ENCODE measurements at regions not wholly inside any gene's neighbourhood (a gene's known extent, or its start where the extent isn't known, plus 50 kb on each side); places are given as distances from the start of the nearest gene placed in this dataset.

DNA sequence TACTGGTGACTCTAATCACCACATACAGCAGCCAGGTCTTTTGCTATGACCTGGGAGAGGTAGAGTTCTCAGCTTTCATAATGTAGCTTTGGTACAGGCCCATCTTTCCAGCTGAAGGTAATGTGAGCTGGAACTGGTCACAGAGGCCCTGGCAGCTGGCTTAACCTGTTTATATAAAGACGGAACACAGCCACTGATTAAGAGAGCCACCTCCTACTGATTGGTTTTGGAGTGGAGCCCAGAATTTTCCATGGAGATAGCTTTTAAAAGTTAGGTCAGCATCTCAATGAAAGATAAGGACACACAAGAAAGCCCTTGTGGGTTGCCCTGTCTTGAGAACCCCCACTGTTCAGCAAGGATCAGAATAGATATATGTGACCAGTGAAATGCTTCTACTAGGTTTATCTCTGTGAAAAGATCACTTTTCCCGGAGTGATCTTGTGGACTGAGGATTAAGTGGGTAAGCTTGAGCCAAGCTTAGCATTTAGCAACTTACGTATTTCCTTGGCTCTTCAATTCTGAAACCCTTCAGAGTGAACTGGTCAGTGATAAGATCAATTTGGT, 213.7 kb upstream of the CITED2 start:
- Histone ChIP-seq H3K4me1 (replicated peaks) (peaks cover 10% of the 10 kb centered on the region), H3K36me3 (no peaks in the 10 kb centered on the region), H3K27me3 (replicated peaks; ENCODE audit: insufficient read depth) (no peaks in the 10 kb centered on the region), H3K27ac (peak overlapping the region; percentile 45 to 61), H3K4me3 (no peak overlapping the region), H3K9me3 (no peaks in the 10 kb centered on the region)
- 18% methylated on average over 3 of the region's 3 CpGs for WGBS
- DNase-seq (ENCODE audit: low spot score): peak; percentile 65
- TF ChIP-seq POLR2AphosphoS5 (IDR thresholded peaks at IDR 0.05) (peak; percentile 35), POLR2A (IDR thresholded peaks at IDR 0.05) (no peak)
- intact Hi-C loops (cut with DNase I): no loop called here

DNA sequence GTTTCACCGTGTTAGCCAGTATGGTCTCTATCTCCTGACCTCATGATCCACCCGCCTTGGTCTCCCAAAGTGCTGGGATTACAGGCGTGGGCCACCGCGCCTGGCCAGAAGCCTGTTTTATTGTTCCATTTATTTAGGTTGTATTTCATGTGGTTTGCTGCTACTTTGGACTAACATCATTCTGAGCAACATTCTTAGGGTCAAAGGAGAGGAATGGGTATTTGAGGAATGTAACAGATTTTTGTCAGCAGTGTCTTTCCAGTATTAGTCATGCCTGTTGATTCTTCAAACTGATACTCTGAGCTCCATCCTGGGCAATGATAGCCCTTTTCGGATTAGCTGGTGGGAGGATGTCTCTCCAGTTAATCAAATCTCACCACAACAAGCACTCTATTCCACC, 213.0 kb upstream of the CITED2 start:
- H3K4me1 ChIP-seq (replicated peaks): peaks cover 10% of the 10 kb centered on the region
- no peaks in the 10 kb centered on the region for H3K36me3 ChIP-seq
- intact Hi-C loops (cut with DNase I): no loop called here
- no peaks in the 10 kb centered on the region for H3K27me3 ChIP-seq (replicated peaks; ENCODE audit: insufficient read depth)
- no peak overlapping the region for H3K4me3 ChIP-seq
- TF ChIP-seq, protein P1, sequence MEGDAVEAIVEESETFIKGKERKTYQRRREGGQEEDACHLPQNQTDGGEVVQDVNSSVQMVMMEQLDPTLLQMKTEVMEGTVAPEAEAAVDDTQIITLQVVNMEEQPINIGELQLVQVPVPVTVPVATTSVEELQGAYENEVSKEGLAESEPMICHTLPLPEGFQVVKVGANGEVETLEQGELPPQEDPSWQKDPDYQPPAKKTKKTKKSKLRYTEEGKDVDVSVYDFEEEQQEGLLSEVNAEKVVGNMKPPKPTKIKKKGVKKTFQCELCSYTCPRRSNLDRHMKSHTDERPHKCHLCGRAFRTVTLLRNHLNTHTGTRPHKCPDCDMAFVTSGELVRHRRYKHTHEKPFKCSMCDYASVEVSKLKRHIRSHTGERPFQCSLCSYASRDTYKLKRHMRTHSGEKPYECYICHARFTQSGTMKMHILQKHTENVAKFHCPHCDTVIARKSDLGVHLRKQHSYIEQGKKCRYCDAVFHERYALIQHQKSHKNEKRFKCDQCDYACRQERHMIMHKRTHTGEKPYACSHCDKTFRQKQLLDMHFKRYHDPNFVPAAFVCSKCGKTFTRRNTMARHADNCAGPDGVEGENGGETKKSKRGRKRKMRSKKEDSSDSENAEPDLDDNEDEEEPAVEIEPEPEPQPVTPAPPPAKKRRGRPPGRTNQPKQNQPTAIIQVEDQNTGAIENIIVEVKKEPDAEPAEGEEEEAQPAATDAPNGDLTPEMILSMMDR (IDR thresholded peaks at IDR 0.05): no peak
- TF ChIP-seq POLR2A (IDR thresholded peaks at IDR 0.05): no peak
- TF ChIP-seq POLR2AphosphoS5 (IDR thresholded peaks at IDR 0.05): no peak
- H3K27ac ChIP-seq: peak overlapping the region; percentile 45 to 61
- no peak for DNase-seq (ENCODE audit: low spot score)
- 90% methylated on average over 6 of the region's 6 CpGs for WGBS
- H3K9me3 ChIP-seq: no peaks in the 10 kb centered on the region

DNA sequence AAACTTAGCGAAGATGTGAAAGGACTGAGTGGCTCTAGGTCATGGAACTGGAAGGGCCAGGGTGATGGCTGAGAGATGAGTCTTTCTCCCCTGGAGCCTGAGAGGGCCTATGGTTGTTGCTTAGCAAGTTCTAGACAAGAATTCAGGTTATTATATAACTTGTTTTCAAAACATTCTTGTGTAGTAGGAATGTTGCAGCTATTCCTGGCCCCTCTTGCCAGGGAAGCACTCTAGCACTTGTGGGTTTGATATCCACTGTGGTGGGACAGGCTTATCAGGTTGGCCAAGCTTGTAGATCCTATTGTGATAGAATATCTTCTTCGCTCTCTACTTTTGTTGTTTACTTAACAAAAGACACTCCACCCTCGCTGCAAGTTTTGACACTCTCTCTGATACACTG, 211.8 kb upstream of the CITED2 start:
- Histone ChIP-seq H3K4me3 (no peak overlapping the region), H3K27ac (no peak overlapping the region), H3K9me3 (no peaks in the 10 kb centered on the region), H3K27me3 (replicated peaks; ENCODE audit: insufficient read depth) (no peaks in the 10 kb centered on the region), H3K36me3 (no peaks in the 10 kb centered on the region), H3K4me1 (replicated peaks) (peaks cover 10% of the 10 kb centered on the region)
- intact Hi-C loops (cut with DNase I): no loop called here
- TF ChIP-seq POLR2A (IDR thresholded peaks at IDR 0.05): no peak
- TF ChIP-seq, protein P1 (IDR thresholded peaks at IDR 0.05): no peak
- TF ChIP-seq POLR2AphosphoS5 (IDR thresholded peaks at IDR 0.05): no peak
- 76% methylated on average over 3 of the region's 3 CpGs for WGBS
- no peak for DNase-seq (ENCODE audit: low spot score)

DNA sequence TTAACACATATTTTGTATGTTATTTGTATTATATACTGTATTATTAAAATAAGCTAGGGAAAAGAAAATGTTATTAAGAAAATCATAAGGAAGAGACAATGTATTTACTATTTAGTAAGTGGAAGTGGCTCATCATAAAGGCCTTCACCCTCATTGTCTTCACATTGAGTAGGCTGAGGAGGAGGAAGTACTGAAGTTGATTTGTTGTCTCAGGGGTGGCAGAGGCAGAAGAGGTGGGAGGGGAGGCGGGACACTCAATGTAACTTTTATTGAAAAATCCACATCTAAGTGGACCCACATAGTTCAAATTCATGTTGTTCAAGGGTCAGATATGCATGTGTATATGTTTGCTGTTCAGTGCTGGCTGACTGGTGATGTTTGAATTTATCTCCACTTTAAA, 210.2 kb upstream of the CITED2 start:
- Histone ChIP-seq H3K27me3 (replicated peaks; ENCODE audit: insufficient read depth) (no peaks in the 10 kb centered on the region), H3K4me3 (no peak overlapping the region), H3K27ac (no peak overlapping the region), H3K36me3 (no peaks in the 10 kb centered on the region), H3K9me3 (no peaks in the 10 kb centered on the region), H3K4me1 (replicated peaks) (peaks cover 10% of the 10 kb centered on the region)
- intact Hi-C loops (cut with DNase I): no loop called here
- no peak for DNase-seq (ENCODE audit: low spot score)
- WGBS: 96% methylated on average over 1 of the region's 1 CpG
- TF ChIP-seq POLR2A (IDR thresholded peaks at IDR 0.05) (no peak), POLR2AphosphoS5 (IDR thresholded peaks at IDR 0.05) (no peak)
- TF ChIP-seq, protein P1 (IDR thresholded peaks at IDR 0.05): no peak

DNA sequence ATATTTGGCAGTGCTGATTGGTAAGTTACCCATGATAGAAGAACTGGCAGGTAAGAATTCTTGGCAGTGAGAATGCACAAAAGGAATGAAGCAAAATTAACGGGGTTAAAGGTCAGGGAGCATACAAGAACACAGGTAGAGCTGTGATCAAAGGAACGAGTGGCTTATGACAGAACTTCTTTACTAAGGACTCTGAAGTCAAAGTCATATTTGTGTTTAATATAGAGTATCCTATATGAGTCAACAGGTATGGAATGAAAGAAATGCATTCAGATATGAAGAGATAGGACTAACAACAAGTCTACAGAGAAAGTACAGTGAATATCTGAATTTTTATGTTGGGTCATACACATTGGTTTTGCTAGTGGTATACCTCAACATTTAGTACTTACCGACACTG, 209.0 kb upstream of the CITED2 start:
- peaks cover 10% of the 10 kb centered on the region for H3K4me1 ChIP-seq (replicated peaks)
- TF ChIP-seq POLR2A (IDR thresholded peaks at IDR 0.05): no peak
- TF ChIP-seq, protein P1 (IDR thresholded peaks at IDR 0.05): no peak
- TF ChIP-seq POLR2AphosphoS5 (IDR thresholded peaks at IDR 0.05): no peak
- 88% methylated on average over 3 of the region's 3 CpGs for WGBS
- intact Hi-C loops (cut with DNase I): no loop called here
- no peaks in the 10 kb centered on the region for H3K27me3 ChIP-seq (replicated peaks; ENCODE audit: insufficient read depth)
- no peaks in the 10 kb centered on the region for H3K36me3 ChIP-seq
- DNase-seq (ENCODE audit: low spot score): no peak
- H3K9me3 ChIP-seq: no peaks in the 10 kb centered on the region
- H3K4me3 ChIP-seq: no peak overlapping the region
- no peak overlapping the region for H3K27ac ChIP-seq
